ENCODE measurements at regions not wholly inside any gene's neighbourhood (a gene's known extent, or its start where the extent isn't known, plus 50 kb on each side); places are given as distances from the start of the nearest gene placed in this dataset.
"Not testable (repeated sequence)": the region's sequence is repeated elsewhere in the genome, so short reads cannot be mapped to it uniquely, and the experiment has no call there.

- Histone ChIP-seq H3K27me3 (no peaks in the 10 kb centered on the region), H3K36me3 (no peaks in the 10 kb centered on the region), H3K4me1 (no peaks in the 10 kb centered on the region), H3K27ac (no peak overlapping the region), H3K9me3 (peaks cover 0 to 29% of the 10 kb centered on the region in 2 donors), H3K4me3 (no peak overlapping the region)
- TF ChIP-seq CTCF (IDR thresholded peaks at IDR 0.05): no peak
- intact Hi-C loops (cut with DNase I): no loop called here
- DNase-seq (no peak), ATAC-seq (no peak)
Observed at GRCh38 chr2:144745424-144745823, 225.5 kb upstream of the ZEB2 start.

- no peak overlapping the region for H3K4me3 ChIP-seq
- peaks cover 0 to 15% of the 10 kb centered on the region in 2 donors for H3K9me3 ChIP-seq
- H3K27me3 ChIP-seq: no peaks in the 10 kb centered on the region
- TF ChIP-seq CTCF (IDR thresholded peaks at IDR 0.05): no peak
- no peak for DNase-seq
- ATAC-seq: no peak
- no peak overlapping the region for H3K27ac ChIP-seq
- no peaks in the 10 kb centered on the region for H3K36me3 ChIP-seq
- intact Hi-C loops (cut with DNase I): no loop called here
- no peaks in the 10 kb centered on the region for H3K4me1 ChIP-seq
Observed at GRCh38 chr2:144738749-144739148, 218.8 kb upstream of the ZEB2 start.

DNA sequence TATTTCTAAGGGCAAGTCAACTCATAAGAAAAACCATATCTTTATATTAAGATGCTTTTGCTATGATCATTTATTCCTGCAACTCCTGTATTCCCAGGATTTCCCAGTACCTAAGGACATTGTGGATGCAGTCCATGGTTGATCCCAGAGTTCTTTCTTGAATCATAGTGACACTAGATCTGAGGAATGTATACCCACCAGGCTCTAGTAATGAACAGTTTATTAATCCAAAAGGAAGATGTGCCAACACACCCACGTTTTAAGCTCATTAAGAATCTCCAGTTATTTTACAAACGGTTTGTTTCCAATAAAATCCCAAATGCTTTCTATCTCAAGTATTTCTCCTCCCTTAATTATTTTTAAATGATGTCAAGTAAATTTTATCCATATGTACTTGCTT is 210.8 kb upstream of the ZEB2 start:
- no peaks in the 10 kb centered on the region for H3K27me3 ChIP-seq
- no peak for DNase-seq
- no peak for TF ChIP-seq CTCF (IDR thresholded peaks at IDR 0.05)
- intact Hi-C loops (cut with DNase I): no loop called here
- no peak overlapping the region for H3K4me3 ChIP-seq
- ATAC-seq: no peak
- H3K36me3 ChIP-seq: no peaks in the 10 kb centered on the region
- H3K9me3 ChIP-seq: peaks cover 0 to 11% of the 10 kb centered on the region in 2 donors
- no peak overlapping the region for H3K27ac ChIP-seq
- no peaks in the 10 kb centered on the region for H3K4me1 ChIP-seq

- H3K9me3 ChIP-seq; H3K4me3 ChIP-seq; H3K27me3 ChIP-seq; intact Hi-C loops (cut with DNase I); H3K36me3 ChIP-seq; H3K27ac ChIP-seq; ATAC-seq; DNase-seq; H3K4me1 ChIP-seq: not testable (repeated sequence)
Observed at GRCh38 chr2:144724460-144724859, 204.5 kb upstream of the ZEB2 start.

- no peaks in the 10 kb centered on the region for H3K4me1 ChIP-seq
- DNase-seq: no peak
- no peak overlapping the region for H3K27ac ChIP-seq
- intact Hi-C loops (cut with DNase I): no loop called here
- H3K4me3 ChIP-seq: no peak overlapping the region
- ATAC-seq: no peak
- no peak for TF ChIP-seq CTCF (IDR thresholded peaks at IDR 0.05)
- H3K9me3 ChIP-seq: peaks cover 0 to 28% of the 10 kb centered on the region in 2 donors
- no peaks in the 10 kb centered on the region for H3K27me3 ChIP-seq
- no peaks in the 10 kb centered on the region for H3K36me3 ChIP-seq
Observed at GRCh38 chr2:144718376-144718775, 198.5 kb upstream of the ZEB2 start.

DNA sequence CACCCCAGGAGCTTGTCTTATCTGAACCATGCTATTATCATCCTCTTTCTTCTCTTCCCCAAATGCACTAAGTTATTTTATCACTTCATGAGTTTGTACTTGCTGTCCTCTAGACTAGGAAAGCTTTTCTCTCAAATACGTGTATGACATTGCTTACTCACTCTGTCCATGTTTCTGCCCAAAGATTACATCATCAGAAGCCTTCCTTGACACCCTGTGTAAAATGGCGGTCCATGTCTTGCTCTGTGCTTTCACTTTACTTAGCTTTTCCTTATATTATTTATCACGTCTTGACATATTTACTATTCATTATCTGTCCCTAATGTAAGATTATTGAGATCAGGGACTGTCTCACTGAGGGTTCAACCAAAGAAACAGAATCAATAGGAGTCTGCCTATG is 196.1 kb upstream of the ZEB2 start:
- no peak for TF ChIP-seq CTCF (IDR thresholded peaks at IDR 0.05)
- DNase-seq (no peak), ATAC-seq (no peak)
- Histone ChIP-seq H3K9me3 (peaks cover 0 to 28% of the 10 kb centered on the region in 2 donors), H3K4me1 (peaks cover 0 to 5% of the 10 kb centered on the region in 2 donors), H3K36me3 (no peaks in the 10 kb centered on the region), H3K27ac (no peak overlapping the region), H3K4me3 (no peak overlapping the region), H3K27me3 (no peaks in the 10 kb centered on the region)
- intact Hi-C loops (cut with DNase I): no loop called here

All from left lung (tissue), 4 donors.